ENCODE measurements at regions not wholly inside any gene's neighbourhood (a gene's known extent, or its start where the extent isn't known, plus 50 kb on each side); places are given as distances from the start of the nearest gene placed in this dataset.

DNA sequence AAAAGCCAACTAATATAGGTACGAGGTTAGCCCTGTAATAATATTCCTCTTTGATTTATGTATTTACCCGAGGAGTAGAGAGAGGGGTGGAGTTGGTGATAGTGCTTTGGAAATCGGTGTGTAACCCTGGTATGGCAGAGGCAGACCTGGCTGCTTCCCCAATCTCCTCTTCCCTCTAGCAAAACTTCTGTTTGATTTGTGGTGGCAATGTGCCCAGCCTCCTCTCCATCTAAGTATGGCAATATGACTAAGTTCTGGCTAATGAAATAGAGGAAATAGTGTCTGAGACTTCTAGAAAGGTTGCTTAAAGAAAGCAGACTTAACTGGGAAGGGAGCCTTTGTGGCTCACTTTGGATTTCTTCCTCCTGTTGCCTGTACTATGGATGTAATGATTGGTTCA lies 491.1 kb downstream of the ENC1 start:
- in situ Hi-C loops (cut with MboI) = no loop called here
- H3K4me2 ChIP-seq (ENCODE audit: control insufficient read depth, insufficient read depth) = no peak overlapping the region

More for the DNA sequence above, 491.1 kb downstream of the ENC1 start:
- ChIA-PET RAD21 (ENCODE audit: unreplicated experiment) (no interaction called here), CTCF (no interaction called here), POLR2A (no interaction called here), SMC1A (ENCODE audit: uncharacterized antibody, unreplicated experiment) (no interaction called here)
- Histone ChIP-seq H4K20me1 (ENCODE audit: control insufficient read depth, insufficient read depth) (no peaks in the 10 kb centered on the region), H3K4me1 (ENCODE audit: control insufficient read depth, insufficient read depth, low read length) (no peaks in the 10 kb centered on the region), H3K9me3 (replicated peaks; ENCODE audit: control insufficient read depth, insufficient read depth, low read length) (no peaks in the 10 kb centered on the region), H3K79me2 (ENCODE audit: control insufficient read depth, insufficient read depth, low read length) (no peaks in the 10 kb centered on the region), H3K27me3 (replicated peaks in 1 of 2; ENCODE audit: control insufficient read depth in 2 of 2, insufficient read depth in 2 of 2, low read length in 1 of 2) (no peaks in the 10 kb centered on the region; a peak in 1 of 4 replicates), H3K36me3 (ENCODE audit: control insufficient read depth in 2 of 2, insufficient read depth in 2 of 2, low read length in 1 of 2) (no peaks in the 10 kb centered on the region), H3K9ac (ENCODE audit: control insufficient read depth, insufficient read depth, low read length) (no peak overlapping the region), H3K4me3 (no peak overlapping the region), H2AFZ (ENCODE audit: control insufficient read depth, low read depth, low read length) (no peak overlapping the region), H3K27ac (ENCODE audit: control insufficient read depth, insufficient read depth) (no peak overlapping the region)
- 2% methylated on average over 3 of the region's 3 CpGs for WGBS (ENCODE audit: insufficient coverage, insufficient replicate concordance, low lambda C conversion rate, missing lambda C conversion rate)
- no peak for ATAC-seq
- TF ChIP-seq MYC (IDR thresholded peaks at IDR 0.05; ENCODE audit: insufficient read depth, insufficient read length, insufficient replicate concordance, low read length, severe bottlenecking) (no peak), ZNF217 (IDR thresholded peaks at IDR 0.05) (no peak), BCL11A (IDR thresholded peaks at IDR 0.05; ENCODE audit: low read depth, low read length) (no peak), BRCA1 (IDR thresholded peaks at IDR 0.05; ENCODE audit: low read depth, low read length) (no peak), EGR1 (IDR thresholded peaks at IDR 0.05; ENCODE audit: borderline replicate concordance in 1 of 2, low read depth in 2 of 2, low read length in 2 of 2) (no peak), TCF7 (IDR thresholded peaks at IDR 0.05; ENCODE audit: borderline replicate concordance) (no peak), CBFB (IDR thresholded peaks at IDR 0.05; ENCODE audit: low read depth) (no peak), NR2C2 (IDR thresholded peaks at IDR 0.05; ENCODE audit: borderline replicate concordance, control insufficient read depth, insufficient read length, low read depth) (no peak), ATF7 (IDR thresholded peaks at IDR 0.05; ENCODE audit: low read depth) (no peak), SMARCA5 (IDR thresholded peaks at IDR 0.05) (no peak), POLR2AphosphoS5 (IDR thresholded peaks at IDR 0.05; ENCODE audit: low read length) (no peak), POLR2A (IDR thresholded peaks at IDR 0.05; ENCODE audit: low read depth, low read length) (no peak)
- TF ChIP-seq, protein P1, sequence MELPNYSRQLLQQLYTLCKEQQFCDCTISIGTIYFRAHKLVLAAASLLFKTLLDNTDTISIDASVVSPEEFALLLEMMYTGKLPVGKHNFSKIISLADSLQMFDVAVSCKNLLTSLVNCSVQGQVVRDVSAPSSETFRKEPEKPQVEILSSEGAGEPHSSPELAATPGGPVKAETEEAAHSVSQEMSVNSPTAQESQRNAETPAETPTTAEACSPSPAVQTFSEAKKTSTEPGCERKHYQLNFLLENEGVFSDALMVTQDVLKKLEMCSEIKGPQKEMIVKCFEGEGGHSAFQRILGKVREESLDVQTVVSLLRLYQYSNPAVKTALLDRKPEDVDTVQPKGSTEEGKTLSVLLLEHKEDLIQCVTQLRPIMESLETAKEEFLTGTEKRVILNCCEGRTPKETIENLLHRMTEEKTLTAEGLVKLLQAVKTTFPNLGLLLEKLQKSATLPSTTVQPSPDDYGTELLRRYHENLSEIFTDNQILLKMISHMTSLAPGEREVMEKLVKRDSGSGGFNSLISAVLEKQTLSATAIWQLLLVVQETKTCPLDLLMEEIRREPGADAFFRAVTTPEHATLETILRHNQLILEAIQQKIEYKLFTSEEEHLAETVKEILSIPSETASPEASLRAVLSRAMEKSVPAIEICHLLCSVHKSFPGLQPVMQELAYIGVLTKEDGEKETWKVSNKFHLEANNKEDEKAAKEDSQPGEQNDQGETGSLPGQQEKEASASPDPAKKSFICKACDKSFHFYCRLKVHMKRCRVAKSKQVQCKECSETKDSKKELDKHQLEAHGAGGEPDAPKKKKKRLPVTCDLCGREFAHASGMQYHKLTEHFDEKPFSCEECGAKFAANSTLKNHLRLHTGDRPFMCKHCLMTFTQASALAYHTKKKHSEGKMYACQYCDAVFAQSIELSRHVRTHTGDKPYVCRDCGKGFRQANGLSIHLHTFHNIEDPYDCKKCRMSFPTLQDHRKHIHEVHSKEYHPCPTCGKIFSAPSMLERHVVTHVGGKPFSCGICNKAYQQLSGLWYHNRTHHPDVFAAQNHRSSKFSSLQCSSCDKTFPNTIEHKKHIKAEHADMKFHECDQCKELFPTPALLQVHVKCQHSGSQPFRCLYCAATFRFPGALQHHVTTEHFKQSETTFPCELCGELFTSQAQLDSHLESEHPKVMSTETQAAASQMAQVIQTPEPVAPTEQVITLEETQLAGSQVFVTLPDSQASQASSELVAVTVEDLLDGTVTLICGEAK (IDR thresholded peaks at IDR 0.05; ENCODE audit: borderline replicate concordance) = no peak
- BruUV-seq (replicated peaks) = no TSS peak
- intact Hi-C loops (cut with micrococcal nuclease; ENCODE audit: unreplicated experiment) = no loop called here
- DNase-seq (ENCODE audit: low read depth, low spot score) = no peak
- FAIRE-seq = no peak
